PC-3 (cell line): ENCODE measurements at regions not wholly inside any gene's neighbourhood (a gene's known extent, or its start where the extent isn't known, plus 50 kb on each side); places are given as distances from the start of the nearest gene placed in this dataset.
"Not testable (repeated sequence)": the region's sequence is repeated elsewhere in the genome, so short reads cannot be mapped to it uniquely, and the experiment has no call there.

Experiments
- ATAC-seq: fragments of 200-7000 bp; cut with Tn5 transposase; 2 replicates; pipeline ENCODE4 v1.9.1; 2020; ENCODE audit warnings: mild to moderate bottlenecking, moderate library complexity
- BruUV-seq: library from RNA; stranded (reverse); fragments of 400-500 nt; replicated peaks from 2 replicates; lab custom pipeline; 2021; lab: Mats Ljungman, UMichigan
- CTCF ChIA-PET: fragments of 300-600 bp; sonication (Branson Sonifier 250); formaldehyde crosslinking; loops from one replicate; lab custom pipeline; 2022; ENCODE audit warnings: antibody characterized with exemption; lab: Charles Lee
- POLR2A ChIA-PET: fragments of 300-600 bp; sonication (Branson Sonifier 250); formaldehyde crosslinking; loops from one replicate; lab custom pipeline; 2022; ENCODE audit warnings: antibody characterized with exemption; ENCODE audit not compliant: unreplicated experiment; lab: Charles Lee
- DNase-seq: peaks from one replicate; pipeline ENCODE4 v3.0.0-alpha.2; 2015
- H2AFZ ChIP-seq: fragments of 300-600 bp; sonication (generic); 2 replicates; pipeline ENCODE4 v1.6.0; 2016; ENCODE audit warnings: antibody characterized with exemption, low read length
- H3F3A ChIP-seq: fragments of 300-600 bp; sonication (generic); one replicate; pipeline ENCODE4 v1.6.0; 2017; ENCODE audit warnings: antibody characterized with exemption, low read length, control low read depth, mild to moderate bottlenecking; ENCODE audit not compliant: unreplicated experiment
- H3K27ac ChIP-seq: fragments of 300-600 bp; sonication (generic); 2 replicates; pipeline ENCODE4 v1.5.1; 2016; ENCODE audit warnings: mild to moderate bottlenecking, low read length
- H3K27me3 ChIP-seq: fragments of 300-600 bp; sonication (generic); 2 replicates; pipeline ENCODE4 v1.6.1; 2016; ENCODE audit warnings: low read length, mixed read lengths
- H3K36me3 ChIP-seq: fragments of 300-600 bp; sonication (generic); 2 replicates; pipeline ENCODE4 v1.6.1; 2016; ENCODE audit warnings: low read depth, mixed run types, low read length, mixed read lengths
- H3K4me1 ChIP-seq: fragments of 300-600 bp; sonication (generic); 2 replicates; pipeline ENCODE4 v1.5.1; 2016; ENCODE audit warnings: low read length; ENCODE audit not compliant: insufficient read depth
- H3K4me2 ChIP-seq: fragments of 300-600 bp; sonication (generic); 2 replicates; pipeline ENCODE4 v1.6.0; 2016; ENCODE audit warnings: low read length
- H3K4me3 ChIP-seq: fragments of 300-600 bp; sonication (generic); 2 replicates; pipeline ENCODE4 v1.5.1; 2016; ENCODE audit warnings: mild to moderate bottlenecking, low read length, mixed read lengths
- H3K79me2 ChIP-seq: fragments of 300-600 bp; sonication (generic); 2 replicates; pipeline ENCODE4 v1.6.1; 2017; ENCODE audit warnings: low read length, mixed read lengths
- H3K9ac ChIP-seq: fragments of 300-600 bp; sonication (generic); 2 replicates; pipeline ENCODE4 v1.6.0; 2016; ENCODE audit warnings: mild to moderate bottlenecking, low read length
- H3K9me2 ChIP-seq: fragments of 300-600 bp; sonication (generic); replicated peaks from 2 replicates; pipeline ENCODE4 v1.6.1; 2016; ENCODE audit warnings: mixed run types, low read length, mixed read lengths
- H3K9me3 ChIP-seq: fragments of 300-600 bp; sonication (generic); 2 replicates; pipeline ENCODE4 v1.6.1; 2016; ENCODE audit warnings: low read length, mixed read lengths
- H4K20me1 ChIP-seq: fragments of 300-600 bp; sonication (generic); 2 replicates; pipeline ENCODE4 v1.6.1; 2016; ENCODE audit warnings: low read length, mixed read lengths
- CTCF ChIP-seq: fragments of 300-600 bp; sonication (generic); conservative IDR thresholded peaks from 2 replicates; pipeline ENCODE4 v1.5.1; 2017; ENCODE audit warnings: antibody characterized with exemption, low read depth, mild to moderate bottlenecking, low read length
- EZH2 ChIP-seq: fragments of 300-600 bp; sonication (generic); IDR thresholded peaks from one replicate; pipeline ENCODE4 v1.6.1; 2017; ENCODE audit warnings: antibody characterized with exemption, mild to moderate bottlenecking, low read length; ENCODE audit not compliant: unreplicated experiment
- EZH2phosphoT487 ChIP-seq: fragments of 300-600 bp; sonication (generic); IDR thresholded peaks from 2 replicates; pipeline ENCODE4 v1.6.1; 2018; ENCODE audit warnings: mild to moderate bottlenecking, antibody characterized with exemption, low read length, borderline replicate concordance
- intact Hi-C: fragments of 100-400 bp; cut with micrococcal nuclease; formaldehyde crosslinking; loops from 2 replicates; pipeline ENCODE4 v1.9.0; 2023

- Histone ChIP-seq H3K79me2 (no peaks in the 10 kb centered on the region), H4K20me1 (no peaks in the 10 kb centered on the region), H2AFZ (no peak overlapping the region), H3K9ac (no peak overlapping the region), H3K4me2 (no peak overlapping the region), H3K36me3 (no peaks in the 10 kb centered on the region), H3K27ac (no peak overlapping the region), H3K9me3 (no peaks in the 10 kb centered on the region), H3K4me3 (no peak overlapping the region), H3K4me1 (no peaks in the 10 kb centered on the region), H3K9me2 (no peaks in the 10 kb centered on the region), H3F3A (no peaks in the 10 kb centered on the region), H3K27me3 (no peaks in the 10 kb centered on the region)
- ChIA-PET POLR2A (no interaction called here), CTCF (no interaction called here)
- BruUV-seq: no TSS peak
- no peak for TF ChIP-seq EZH2
- no peak for TF ChIP-seq CTCF
- TF ChIP-seq EZH2phosphoT487: no peak
- ATAC-seq: no peak
- no peak for DNase-seq
- intact Hi-C loops: no loop called here
These were observed 319.8 kb downstream of the HINT1 start for GRCh38 chr5:130845049-130845765.

- intact Hi-C loops: loop anchor here (2.0 kb wide), 1 partner anchor 40 kb away; no protein-coding TSS in a partner anchor
- H3K9me3 ChIP-seq: no peaks in the 10 kb centered on the region
- H3K36me3 ChIP-seq: no peaks in the 10 kb centered on the region
- H3F3A ChIP-seq: no peaks in the 10 kb centered on the region
- ATAC-seq: peak; percentile 94
- BruUV-seq: no TSS peak
- no peak for TF ChIP-seq EZH2phosphoT487
- TF ChIP-seq CTCF: no peak
- TF ChIP-seq EZH2: no peak
- peak overlapping the region; percentile 70 for H3K4me2 ChIP-seq
- H4K20me1 ChIP-seq: no peaks in the 10 kb centered on the region
- no peaks in the 10 kb centered on the region for H3K79me2 ChIP-seq
- peak; percentile 54 for DNase-seq
- no peaks in the 10 kb centered on the region for H3K27me3 ChIP-seq
- H2AFZ ChIP-seq: peak overlapping the region; percentile 56
- peaks cover 16% of the 10 kb centered on the region; the same call in 1 of the 2 replicates for H3K4me1 ChIP-seq
- CTCF ChIA-PET: interaction anchor here (0.6 kb wide), 1 partner anchor 98 kb away, joined by 3 read pairs; no protein-coding TSS in a partner anchor
- no peaks in the 10 kb centered on the region for H3K9me2 ChIP-seq
- POLR2A ChIA-PET: no interaction called here
- no peak overlapping the region for H3K9ac ChIP-seq
- peak overlapping the region; percentile 13 for H3K27ac ChIP-seq
- peak overlapping the region; percentile 55 for H3K4me3 ChIP-seq
These were observed 328.1 kb downstream of the HINT1 start for GRCh38 chr5:130836729-130837649.

- H3K9me3 ChIP-seq, ATAC-seq, H2AFZ ChIP-seq, H3K4me3 ChIP-seq, POLR2A ChIA-PET, BruUV-seq, H3K9me2 ChIP-seq, DNase-seq, H3K79me2 ChIP-seq, CTCF ChIA-PET, H3K4me1 ChIP-seq, H3K4me2 ChIP-seq, H3K36me3 ChIP-seq, H3K27ac ChIP-seq, H3K27me3 ChIP-seq, H4K20me1 ChIP-seq, H3K9ac ChIP-seq, intact Hi-C loops, H3F3A ChIP-seq: not testable (repeated sequence)
These were observed 347.3 kb downstream of the HINT1 start for GRCh38 chr5:130817598-130818384.
